ENCODE measurements at regions not wholly inside any gene's neighbourhood (a gene's known extent, or its start where the extent isn't known, plus 50 kb on each side); places are given as distances from the start of the nearest gene placed in this dataset.

- DNase-seq (no peak), ATAC-seq (no peak)
- peaks cover 0 to under 1% of the 10 kb centered on the region in 2 donors for H3K4me1 ChIP-seq
- no peaks in the 10 kb centered on the region for H3K27me3 ChIP-seq
- no peaks in the 10 kb centered on the region for H3K36me3 ChIP-seq
- peaks cover 0 to 2% of the 10 kb centered on the region in 2 donors for H3K9me3 ChIP-seq
- no peak overlapping the region for H3K4me3 ChIP-seq
- intact Hi-C loops (cut with DNase I) = no loop called here
- H3K27ac ChIP-seq = no peak overlapping the region
- no peak for TF ChIP-seq CTCF (IDR thresholded peaks at IDR 0.05)
Observed at GRCh38 chr11:130614591-130614990, 166.1 kb downstream of the ADAMTS15 start.

- H3K27me3 ChIP-seq = no peaks in the 10 kb centered on the region
- no peak overlapping the region for H3K4me3 ChIP-seq
- no peaks in the 10 kb centered on the region for H3K4me1 ChIP-seq
- H3K27ac ChIP-seq = no peak overlapping the region
- ATAC-seq (no peak), DNase-seq (no peak)
- intact Hi-C loops (cut with DNase I) = no loop called here
- no peaks in the 10 kb centered on the region for H3K36me3 ChIP-seq
- peaks cover 0 to 2% of the 10 kb centered on the region in 2 donors for H3K9me3 ChIP-seq
- TF ChIP-seq CTCF (IDR thresholded peaks at IDR 0.05) = no peak
Observed at GRCh38 chr11:130615561-130615960, 167.1 kb downstream of the ADAMTS15 start.

- Histone ChIP-seq H3K36me3 (no peaks in the 10 kb centered on the region), H3K4me1 (no peaks in the 10 kb centered on the region), H3K4me3 (no peak overlapping the region), H3K27ac (no peak overlapping the region), H3K9me3 (peaks cover 0 to 2% of the 10 kb centered on the region in 2 donors), H3K27me3 (no peaks in the 10 kb centered on the region)
- no peak for TF ChIP-seq CTCF (IDR thresholded peaks at IDR 0.05)
- no peak for ATAC-seq
- intact Hi-C loops (cut with DNase I) = no loop called here
- no peak for DNase-seq
Observed at GRCh38 chr11:130616573-130616972, 168.1 kb downstream of the ADAMTS15 start.

GRCh38 chr11:130617001-130617400, 168.6 kb downstream of the ADAMTS15 start:
- TF ChIP-seq CTCF (IDR thresholded peaks at IDR 0.05) = no peak
- Histone ChIP-seq H3K27ac (no peak overlapping the region), H3K9me3 (peaks cover 0 to 2% of the 10 kb centered on the region in 2 donors), H3K4me1 (no peaks in the 10 kb centered on the region), H3K4me3 (no peak overlapping the region), H3K27me3 (no peaks in the 10 kb centered on the region), H3K36me3 (no peaks in the 10 kb centered on the region)
- intact Hi-C loops (cut with DNase I) = no loop called here
- DNase-seq (no peak), ATAC-seq (no peak)

- Histone ChIP-seq H3K36me3 (no peaks in the 10 kb centered on the region), H3K27me3 (no peaks in the 10 kb centered on the region), H3K9me3 (peaks cover 0 to 2% of the 10 kb centered on the region in 2 donors), H3K4me3 (no peak overlapping the region), H3K4me1 (no peaks in the 10 kb centered on the region), H3K27ac (no peak overlapping the region)
- no peak for ATAC-seq
- no peak for DNase-seq
- intact Hi-C loops (cut with DNase I) = no loop called here
- no peak for TF ChIP-seq CTCF (IDR thresholded peaks at IDR 0.05)
Observed at GRCh38 chr11:130620548-130620947, 172.1 kb downstream of the ADAMTS15 start.

Data from left lung (tissue), 4 donors.